ENCODE measurements at regions not wholly inside any gene's neighbourhood (a gene's known extent, or its start where the extent isn't known, plus 50 kb on each side); places are given as distances from the start of the nearest gene placed in this dataset.

DNA sequence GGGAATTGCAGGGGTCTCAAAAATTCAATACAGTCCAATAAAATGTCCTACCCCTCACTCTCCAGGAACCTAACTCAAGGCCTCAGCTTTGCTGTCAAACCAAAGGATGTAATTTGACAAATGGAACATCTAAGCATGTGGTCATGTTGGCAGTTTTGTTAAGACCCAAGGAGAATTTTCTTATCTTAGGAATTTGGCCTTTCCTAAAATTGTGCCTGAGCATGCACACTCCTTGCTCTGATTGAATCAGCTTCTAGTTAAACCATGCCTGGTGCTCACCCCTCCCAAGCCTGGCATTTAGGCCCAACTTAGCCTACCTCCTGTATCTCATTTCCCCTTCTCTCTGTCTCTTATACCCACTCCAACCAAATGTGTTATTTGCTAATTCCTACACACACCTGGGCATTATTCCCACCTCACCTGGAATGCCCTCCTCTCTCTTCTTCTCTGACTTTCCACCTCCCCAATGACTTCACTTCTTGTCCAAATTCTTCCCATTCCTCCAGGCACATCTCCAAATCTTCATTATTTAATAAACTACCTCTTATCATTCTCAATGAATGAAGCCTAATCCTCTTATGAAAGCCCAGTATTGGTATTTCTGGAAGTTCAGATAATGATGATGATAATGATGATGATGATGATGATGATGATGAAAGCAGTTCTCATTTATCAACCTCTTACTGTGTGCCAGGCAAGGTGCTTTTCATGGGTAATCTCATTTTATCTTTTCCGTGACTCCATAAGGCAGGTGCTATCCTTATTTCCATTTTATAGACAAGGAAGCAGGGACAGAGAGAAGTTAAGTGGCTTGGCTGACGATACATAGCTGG is 178.0 kb upstream of the IRX6 start:
- TF ChIP-seq, protein P1, sequence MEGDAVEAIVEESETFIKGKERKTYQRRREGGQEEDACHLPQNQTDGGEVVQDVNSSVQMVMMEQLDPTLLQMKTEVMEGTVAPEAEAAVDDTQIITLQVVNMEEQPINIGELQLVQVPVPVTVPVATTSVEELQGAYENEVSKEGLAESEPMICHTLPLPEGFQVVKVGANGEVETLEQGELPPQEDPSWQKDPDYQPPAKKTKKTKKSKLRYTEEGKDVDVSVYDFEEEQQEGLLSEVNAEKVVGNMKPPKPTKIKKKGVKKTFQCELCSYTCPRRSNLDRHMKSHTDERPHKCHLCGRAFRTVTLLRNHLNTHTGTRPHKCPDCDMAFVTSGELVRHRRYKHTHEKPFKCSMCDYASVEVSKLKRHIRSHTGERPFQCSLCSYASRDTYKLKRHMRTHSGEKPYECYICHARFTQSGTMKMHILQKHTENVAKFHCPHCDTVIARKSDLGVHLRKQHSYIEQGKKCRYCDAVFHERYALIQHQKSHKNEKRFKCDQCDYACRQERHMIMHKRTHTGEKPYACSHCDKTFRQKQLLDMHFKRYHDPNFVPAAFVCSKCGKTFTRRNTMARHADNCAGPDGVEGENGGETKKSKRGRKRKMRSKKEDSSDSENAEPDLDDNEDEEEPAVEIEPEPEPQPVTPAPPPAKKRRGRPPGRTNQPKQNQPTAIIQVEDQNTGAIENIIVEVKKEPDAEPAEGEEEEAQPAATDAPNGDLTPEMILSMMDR (IDR thresholded peaks at IDR 0.05; ENCODE audit: low read depth, low read length), result no peak
- no peak for TF ChIP-seq MYC (IDR thresholded peaks at IDR 0.05; ENCODE audit: low read depth, low read length)

Measured in NB4 (cell line).